GM19025 (cell line): ENCODE measurements at regions not wholly inside any gene's neighbourhood (a gene's known extent, or its start where the extent isn't known, plus 50 kb on each side); places are given as distances from the start of the nearest gene placed in this dataset.
"Not testable (repeated sequence)": the region's sequence is repeated elsewhere in the genome, so short reads cannot be mapped to it uniquely, and the experiment has no call there.

Source experiments
- ATAC-seq: cut with Tn5 transposase; IDR thresholded peaks from one replicate; pipeline ENCODE4 v1.9.1; 2021; ENCODE audit warnings: mild to moderate bottlenecking, low read depth, moderate library complexity; ENCODE audit not compliant: unreplicated experiment

DNA sequence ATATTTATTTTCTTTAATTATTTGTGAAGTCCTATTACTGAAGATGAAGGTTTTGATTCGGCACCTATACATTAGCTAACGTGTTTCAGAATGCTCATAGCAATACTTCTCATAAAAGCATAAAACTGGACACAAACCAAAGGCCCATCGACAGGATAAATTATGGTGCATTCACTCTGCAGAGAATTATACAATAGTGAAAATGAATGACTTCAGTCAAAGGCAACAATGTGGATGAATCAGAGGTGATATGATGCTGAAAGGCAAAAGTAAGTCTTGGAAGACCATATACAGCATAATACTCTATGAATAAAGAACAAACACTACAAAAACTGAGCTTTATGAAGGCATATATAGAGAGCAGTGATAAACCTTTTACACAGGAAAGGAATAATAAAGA lies 156.6 kb upstream of the EGLN3 start:
- ATAC-seq, result no peak

DNA sequence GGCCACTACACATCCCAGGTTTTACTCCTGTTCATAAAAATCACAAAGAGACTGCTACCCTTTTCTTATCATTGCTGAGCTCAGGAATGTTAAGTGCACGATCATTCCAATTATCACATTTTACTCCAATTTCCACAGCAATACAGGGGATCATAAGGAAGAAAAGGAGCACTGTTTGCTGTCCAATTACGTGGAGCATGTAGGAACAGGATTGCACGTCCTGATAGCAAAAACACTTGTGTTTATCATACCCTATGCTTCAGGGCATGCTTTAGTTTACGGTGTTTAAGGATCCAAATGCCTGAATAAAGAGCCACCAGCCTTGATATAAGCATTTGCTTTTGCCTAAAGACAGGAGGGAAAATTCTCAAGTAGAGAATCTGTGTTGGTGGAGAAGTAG lies 155.4 kb upstream of the EGLN3 start:
- no peak for ATAC-seq

DNA sequence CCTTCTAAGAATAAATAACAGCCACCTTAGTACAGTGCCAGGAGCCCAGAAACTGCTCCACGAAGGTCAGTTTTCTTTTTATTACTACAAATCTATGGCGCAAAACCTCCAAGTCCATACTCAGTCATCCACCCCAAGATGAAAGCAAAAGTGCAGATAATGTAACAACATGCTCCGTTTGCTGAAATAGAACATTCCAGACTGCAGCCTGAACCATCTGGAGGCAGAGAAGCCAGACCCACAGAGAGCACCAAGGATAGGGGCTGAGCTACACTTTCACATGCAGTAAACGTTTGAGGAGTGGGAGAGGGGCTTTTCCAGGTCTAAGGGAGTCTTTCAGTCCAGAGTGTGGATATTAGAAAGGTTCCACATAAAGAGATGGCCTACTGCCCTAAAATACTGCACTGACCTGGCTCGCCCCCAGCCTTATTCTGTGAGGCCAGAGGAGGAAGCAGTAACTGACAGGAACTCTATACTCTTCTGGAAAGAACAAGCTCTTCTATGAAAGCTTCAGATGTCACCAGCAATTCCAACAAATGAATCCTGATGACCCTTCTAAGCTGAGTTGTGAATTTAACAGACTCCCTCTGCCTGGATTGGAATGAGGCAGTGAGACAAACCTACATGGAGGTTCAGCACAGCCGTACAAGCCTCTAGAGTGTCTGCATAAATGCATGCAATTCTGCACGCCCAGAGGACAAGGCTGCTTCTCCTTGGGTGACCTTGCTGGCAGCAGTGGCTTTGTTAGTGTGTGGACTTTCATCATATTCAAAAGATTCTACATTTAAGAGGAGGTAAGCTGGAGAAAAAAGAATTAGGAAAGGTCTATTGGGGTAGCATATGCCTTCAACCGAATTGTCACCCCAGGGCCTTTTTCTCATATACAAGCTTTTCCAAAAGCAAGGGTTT lies 153.9 kb upstream of the EGLN3 start:
- ATAC-seq, result no peak

DNA sequence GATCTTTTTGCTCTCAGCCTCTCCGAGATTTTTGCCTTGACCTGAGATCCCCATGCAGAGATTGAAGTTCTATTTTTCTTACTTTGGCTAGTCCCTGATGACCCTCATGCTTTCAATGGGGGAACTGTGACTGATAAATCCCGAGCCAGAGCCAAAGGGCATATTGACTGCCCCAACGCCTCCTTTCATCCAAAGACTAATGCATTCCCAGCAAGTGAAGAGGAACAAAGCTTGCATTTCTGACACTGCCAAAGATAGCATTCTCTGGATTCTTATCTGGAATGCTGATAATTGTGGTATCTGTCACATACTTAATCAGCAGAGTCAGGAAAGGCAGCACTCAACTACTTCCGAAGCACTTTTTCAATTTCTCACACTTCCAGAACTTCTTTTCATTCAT lies 152.3 kb upstream of the EGLN3 start:
- ATAC-seq, result no peak

DNA sequence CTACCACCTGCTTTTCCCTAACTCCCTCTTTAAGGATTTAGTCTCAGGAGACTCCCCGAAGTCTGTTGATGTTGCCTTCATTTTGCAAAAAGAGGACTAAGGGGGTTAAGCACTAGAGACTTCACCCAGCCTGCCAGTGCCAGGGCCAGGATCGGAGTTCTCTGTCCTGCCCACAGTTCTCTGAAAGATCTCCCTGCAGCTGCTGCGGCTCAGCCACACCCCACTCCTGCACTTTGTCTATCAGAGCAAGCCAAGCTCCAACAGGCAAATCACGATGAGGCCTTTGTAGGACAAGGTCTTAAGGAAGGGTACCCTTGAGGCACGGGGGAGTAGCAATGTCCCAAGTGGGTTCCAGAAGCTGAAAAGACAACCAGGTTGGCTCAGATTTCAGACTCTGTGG lies 148.8 kb upstream of the EGLN3 start:
- ATAC-seq, result no peak

DNA sequence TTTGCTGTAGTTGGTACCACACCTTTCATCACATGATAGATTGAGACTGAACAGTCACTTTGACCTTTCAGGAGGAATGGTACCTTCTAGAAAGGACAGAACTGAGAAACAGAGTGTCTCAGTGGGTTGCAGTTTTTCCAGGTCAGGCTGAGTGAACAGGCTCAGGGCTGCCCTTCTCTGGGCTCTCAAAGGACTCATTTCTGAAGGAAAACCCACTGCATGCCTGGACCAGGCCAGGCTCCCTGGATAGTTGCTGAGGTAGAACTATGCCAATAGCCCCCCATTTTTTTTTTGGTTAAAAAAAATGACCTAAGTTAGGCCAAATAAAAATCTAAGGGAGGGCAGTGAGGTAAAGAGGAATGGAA lies 148.1 kb upstream of the EGLN3 start:
- no peak for ATAC-seq

DNA sequence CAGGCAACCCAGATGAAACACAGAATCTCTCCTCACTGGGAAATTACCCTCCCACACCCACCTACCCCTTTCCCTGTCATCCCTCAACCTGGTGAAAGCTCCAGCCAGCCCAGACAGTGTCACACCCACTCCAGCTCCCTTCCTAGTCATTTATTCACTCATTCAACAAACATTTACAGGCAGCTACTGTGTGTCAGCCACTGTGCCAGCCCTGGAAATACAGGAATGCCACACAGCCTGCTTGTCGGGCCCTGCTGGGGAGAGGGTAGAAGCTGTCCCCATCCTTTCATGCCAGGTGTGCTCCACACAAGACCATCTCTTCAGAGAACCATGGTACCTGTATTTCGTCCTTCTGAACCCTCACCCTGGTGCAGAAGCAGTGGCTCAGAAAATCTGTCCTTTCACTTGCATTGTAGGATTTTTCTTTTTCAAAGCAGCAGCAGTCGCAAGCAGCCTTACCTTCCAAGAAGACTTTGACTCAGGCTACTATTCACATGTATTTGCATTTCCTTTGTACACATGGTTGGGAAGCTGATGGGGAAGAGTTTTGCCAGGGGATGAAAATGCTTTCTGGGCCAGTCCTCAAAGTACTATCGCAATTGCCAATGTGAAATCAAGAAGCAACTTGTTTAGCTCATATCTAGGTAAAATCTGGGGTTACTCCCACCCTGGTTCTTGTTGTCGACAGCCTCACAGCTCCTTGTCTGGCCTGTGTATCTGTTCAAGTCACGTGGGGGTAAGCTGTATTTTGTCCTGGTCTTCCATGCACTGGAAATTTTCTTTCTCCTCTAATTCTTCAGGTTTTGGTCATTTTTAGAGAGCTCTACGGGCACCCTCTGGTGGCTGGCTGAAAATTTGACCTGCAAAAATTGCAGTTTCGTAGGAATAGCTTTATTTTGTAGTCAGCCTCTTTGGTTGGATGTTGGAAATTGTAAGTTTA lies 147.4 kb upstream of the EGLN3 start:
- ATAC-seq, result no peak

DNA sequence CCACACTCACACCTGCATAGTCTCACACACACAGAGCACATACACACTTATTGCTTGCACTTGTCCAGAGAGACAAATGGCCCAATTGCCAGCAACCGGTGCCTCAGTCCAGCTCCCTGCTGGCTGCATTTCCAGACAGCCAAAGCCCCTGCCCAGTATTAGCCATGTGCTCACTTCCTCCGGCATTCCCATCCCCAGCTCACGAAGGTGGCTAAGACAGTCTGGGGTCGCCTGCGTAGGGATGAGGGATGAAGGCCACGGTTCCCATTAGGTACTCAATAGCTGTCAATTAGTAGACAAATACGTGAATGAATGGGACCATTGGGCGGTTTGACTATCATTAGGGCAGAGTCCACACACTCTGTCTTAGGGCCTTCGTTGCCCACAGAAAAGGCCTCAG lies 146.8 kb upstream of the EGLN3 start:
- no peak for ATAC-seq

DNA sequence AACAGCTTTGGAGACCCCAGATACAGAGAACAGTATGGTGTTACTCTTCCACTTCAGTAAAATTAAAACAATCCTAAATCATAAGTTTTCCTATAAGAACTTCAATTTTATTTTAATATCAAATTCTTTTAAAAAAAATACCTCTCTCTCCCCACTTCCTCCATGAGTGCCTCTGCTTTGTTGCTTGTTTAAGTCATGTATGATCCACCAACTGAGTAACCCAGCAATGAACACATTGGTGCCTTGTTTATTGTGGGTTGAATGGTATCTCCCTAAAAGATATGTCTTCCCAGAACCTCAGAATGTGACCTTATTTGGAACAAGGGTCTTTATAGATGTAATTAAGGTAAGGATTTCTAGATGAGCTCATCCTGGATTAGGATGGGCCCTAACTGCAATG lies 143.5 kb upstream of the EGLN3 start:
- no peak for ATAC-seq

DNA sequence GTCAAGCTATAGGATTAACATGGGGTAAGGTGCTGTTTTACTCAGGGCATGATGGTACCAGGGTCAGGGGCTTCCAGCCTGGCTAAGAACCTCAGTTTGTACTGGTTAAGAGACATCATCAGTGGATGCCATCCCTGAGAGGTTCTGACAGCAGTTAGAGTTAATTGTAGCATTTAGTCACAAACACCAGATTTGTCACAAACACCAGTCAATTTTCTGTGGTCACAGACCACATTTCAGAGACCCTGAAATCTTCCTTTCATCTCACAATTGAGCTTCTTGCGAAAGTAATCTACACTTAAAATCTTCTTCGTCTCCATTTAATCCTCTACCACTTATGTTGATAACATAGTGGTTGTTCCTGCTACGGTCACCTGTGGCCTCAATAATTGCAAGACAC lies 143.0 kb upstream of the EGLN3 start:
- no peak for ATAC-seq

DNA sequence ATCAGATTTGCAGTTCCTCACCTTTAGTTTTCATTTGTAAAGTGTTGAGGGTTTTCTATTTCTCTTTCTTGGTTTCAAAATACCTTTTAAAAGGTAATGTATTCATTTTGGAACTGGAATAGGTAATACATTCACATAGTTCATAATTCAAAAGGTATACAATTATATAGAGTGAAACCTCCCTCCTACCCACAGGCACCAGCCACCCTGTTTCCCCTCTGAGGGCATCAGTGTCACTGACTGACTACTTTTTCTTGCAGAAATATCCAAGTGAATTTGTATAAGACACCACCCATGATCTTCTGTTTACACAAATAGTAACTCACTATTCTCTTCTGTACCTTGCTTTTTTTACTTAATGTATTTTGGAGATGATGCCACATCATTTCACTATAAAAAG lies 139.6 kb upstream of the EGLN3 start:
- ATAC-seq, result no peak

DNA sequence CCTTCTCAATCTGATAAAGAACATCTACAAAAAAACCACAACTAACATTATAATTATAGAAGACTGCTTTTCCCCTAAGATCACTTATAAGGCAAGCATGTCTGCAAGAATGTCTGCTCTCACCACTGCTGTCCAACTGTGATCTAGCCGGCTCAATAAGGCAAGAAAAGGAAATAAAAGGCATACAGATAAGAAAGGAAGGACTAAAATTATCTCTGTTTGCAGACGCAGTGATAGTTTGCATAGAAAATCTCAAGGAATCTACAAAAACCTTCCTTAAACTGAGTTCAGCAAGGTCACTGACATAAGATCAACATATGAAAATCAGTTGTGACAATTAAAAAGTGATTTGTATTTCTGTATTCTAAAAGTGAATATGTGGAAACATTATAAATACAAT lies 138.0 kb upstream of the EGLN3 start:
- ATAC-seq, result no peak

DNA sequence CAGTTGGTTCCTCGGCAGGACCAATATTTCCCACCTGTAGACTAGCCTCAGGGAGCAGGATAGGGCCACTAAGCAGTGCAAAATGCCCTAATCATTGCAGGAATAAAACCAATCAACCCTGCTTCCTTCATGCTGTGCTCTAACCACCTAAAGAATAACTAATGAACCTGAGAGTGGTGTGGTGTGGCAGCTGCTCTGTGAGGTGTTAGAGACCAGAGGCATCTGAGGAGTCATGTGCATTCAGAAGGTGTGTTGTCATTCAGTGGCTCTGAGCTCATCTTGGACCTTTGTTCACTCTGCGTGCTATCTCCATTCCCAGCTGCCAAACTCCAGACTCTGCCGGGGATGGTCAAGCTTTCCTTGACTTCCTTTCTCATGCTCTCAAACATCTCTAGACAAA lies 136.7 kb upstream of the EGLN3 start:
- ATAC-seq, result peak; percentile 51

DNA sequence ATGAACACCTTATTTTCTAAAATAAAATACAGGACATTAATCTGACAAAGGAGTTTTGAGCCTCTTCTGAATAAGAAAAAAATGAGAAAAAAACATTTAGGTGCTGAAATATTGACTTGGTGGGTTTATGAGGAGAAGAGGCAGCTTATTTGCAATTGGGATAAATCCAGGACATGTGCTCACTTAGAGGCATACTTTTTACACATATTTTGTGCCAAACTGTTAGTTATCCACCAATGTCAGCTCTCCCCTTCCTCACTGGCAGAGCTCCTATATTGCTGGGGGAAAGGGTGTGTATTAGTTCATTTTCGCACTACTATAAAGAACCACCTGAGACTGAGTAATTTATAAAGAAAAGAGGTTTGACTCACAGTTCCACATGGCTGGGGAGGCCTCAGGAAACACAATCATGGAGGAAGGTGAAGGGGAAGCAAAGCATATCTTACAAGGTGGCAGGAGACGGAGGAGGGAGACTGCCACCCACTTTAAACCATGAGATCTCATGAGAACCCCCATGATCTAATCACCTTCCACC lies 135.4 kb upstream of the EGLN3 start:
- ATAC-seq, result no peak

DNA sequence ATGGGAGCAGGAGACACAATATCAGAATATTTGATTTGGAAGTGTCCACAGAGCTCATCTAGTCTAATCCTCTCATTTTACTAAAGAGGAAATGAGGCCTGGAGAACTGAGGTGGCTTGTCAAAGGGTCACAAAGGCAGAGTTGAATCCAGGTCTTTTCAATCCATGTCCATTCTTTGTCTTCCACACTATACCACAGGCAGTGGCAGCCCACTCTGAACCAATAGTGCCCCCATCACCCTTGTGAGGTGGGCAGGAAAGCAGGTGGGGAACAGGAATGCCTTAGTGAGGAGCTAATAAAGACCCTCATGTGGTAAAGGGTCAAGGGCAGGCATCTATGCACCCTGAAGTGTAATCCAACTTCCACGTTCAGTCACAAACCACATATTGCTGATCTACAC lies 134.8 kb upstream of the EGLN3 start:
- ATAC-seq, result no peak

DNA sequence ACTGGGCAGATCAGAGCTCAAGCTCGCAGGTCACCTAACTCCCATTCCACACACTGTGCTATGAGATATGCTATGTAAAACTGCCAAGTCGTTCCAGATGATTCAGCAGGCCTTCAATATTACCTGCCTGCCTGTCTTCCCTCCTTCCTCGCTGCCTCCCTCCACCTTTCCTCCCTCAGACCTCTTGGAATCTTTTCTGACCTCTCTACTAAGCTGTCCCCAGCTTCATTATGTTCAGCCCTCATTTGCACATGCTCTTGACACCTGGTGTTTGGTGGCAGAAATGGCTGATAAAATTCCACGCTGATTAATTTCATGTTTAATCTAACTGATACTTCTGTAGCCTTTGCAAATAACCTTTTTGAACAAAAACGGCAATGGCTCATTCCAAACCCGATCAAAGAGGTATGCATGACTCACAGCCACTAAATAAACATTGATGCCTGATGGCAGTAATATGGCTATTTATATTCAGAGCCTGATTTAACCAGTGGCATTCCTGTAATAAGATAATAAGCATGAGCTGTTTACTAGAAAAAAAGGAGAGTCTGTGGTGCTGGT lies 130.8 kb upstream of the EGLN3 start:
- no peak for ATAC-seq

DNA sequence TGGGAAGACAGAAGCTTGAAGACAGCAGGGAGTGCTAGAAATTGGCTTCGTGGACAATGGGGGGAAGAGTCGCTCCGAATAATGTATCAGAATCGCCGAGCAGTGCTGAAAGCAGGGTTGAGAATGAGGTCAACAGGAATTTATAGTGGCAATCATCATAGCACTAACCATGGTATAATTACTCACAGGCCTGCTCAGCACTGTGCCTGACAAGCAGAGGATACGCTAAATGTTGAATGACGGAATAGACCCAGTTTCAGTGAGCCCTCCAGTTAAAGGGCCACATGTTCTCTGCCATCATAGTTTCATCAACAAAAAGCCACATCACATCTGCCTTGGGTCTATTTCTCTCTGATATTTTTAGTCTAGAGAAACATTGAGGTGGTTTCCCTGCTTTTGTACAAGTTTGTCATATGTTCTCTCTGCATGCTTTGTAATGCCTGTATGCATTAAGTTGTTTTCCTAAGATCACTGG lies 130.3 kb upstream of the EGLN3 start:
- no peak for ATAC-seq

DNA sequence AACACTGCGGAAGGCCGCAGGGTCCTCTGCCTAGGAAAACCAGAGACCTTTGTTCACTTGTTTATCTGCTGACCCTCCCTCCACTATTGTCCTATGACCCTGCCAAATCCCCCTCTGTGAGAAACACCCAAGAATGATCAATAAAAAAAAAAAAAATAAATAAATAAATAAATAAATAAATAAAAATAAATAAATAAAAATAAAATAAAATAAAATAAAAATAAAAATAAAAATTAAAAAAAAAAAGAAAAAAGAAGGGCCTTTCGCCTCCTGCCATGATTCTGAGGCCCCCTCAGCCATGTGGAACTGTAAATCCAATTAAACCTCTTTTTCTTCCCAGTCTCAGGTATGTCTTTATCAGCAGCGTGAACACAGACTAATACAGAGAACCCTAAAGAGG lies 128.8 kb upstream of the EGLN3 start:
- not testable (repeated sequence) for ATAC-seq

DNA sequence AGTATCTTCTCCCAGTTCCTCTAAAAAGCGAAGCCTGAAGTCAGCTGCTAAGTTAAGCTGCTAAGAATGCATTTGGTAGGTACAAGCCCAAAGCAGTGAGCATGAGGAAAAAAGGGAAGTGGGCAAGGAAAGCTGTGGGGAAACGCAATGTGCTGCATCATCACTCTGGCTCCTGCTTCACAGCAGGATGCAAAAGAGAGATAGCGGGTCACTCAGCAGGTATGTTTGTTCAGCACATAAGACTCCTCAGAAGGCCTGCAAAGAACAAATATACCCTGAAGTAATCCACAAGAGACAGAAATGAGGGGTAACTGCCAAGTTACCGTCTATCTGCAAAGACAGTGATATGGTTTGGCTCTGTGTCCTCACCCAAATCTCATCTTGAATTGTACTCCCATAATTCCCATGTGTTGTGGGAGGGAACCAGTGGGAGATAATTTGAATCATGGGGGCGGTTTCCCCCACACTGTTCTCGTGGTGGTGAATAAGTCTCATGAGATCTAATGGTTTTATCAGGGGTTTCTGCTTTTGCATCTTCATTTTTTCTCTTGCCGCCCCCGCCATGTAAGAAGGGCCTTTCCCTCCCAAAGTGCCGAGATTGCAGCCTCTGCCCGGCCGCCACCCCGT lies 127.4 kb upstream of the EGLN3 start:
- no peak for ATAC-seq

DNA sequence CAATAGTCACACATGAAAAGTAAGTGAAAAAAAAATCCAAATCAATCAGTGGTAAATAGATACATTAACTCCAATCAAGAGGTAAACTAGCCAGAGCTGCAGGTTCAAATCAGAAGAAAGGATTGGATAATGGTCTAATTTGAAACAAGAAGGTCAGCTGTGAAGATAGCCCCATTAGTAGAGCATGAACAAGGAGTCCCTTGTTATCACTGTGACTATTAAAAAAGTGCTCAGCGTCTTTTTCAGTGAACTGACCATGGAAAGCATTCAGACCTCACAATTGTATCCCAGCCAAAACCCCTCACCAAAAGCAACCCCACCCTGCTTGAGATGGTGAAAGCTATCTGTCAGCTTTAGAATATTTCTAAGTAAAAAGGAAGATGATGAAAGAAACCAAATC lies 125.0 kb upstream of the EGLN3 start:
- no peak for ATAC-seq
